GM03348 (cell line): ENCODE measurements at regions not wholly inside any gene's neighbourhood (a gene's known extent, or its start where the extent isn't known, plus 50 kb on each side); places are given as distances from the start of the nearest gene placed in this dataset.
"Not testable (repeated sequence)": the region's sequence is repeated elsewhere in the genome, so short reads cannot be mapped to it uniquely, and the experiment has no call there.

Experiments
- DNase-seq: peaks from one replicate; pipeline ENCODE4 v3.0.0; 2012; ENCODE audit warnings: low spot score

- DNase-seq: no peak
Observed at GRCh38 chr7:115354925-115355324, 433.0 kb downstream of the MDFIC start.

GRCh38 chr7:115352375-115352774 is 430.5 kb downstream of the MDFIC start:
- DNase-seq: peak; percentile 48

- no peak for DNase-seq
Observed at GRCh38 chr7:115350764-115351163, 428.9 kb downstream of the MDFIC start.

GRCh38 chr7:115349635-115350034 is 427.7 kb downstream of the MDFIC start:
- no peak for DNase-seq

GRCh38 chr7:115346685-115347084 is 424.8 kb downstream of the MDFIC start:
- DNase-seq: no peak

- DNase-seq: peak; percentile 25
Observed at GRCh38 chr7:115340828-115341227, 418.9 kb downstream of the MDFIC start.

GRCh38 chr7:115338016-115338415 is 416.1 kb downstream of the MDFIC start:
- DNase-seq: no peak

GRCh38 chr7:115332691-115333090 is 410.8 kb downstream of the MDFIC start:
- no peak for DNase-seq

GRCh38 chr7:115329006-115329405 is 407.1 kb downstream of the MDFIC start:
- no peak for DNase-seq

GRCh38 chr7:115328018-115328417 is 406.1 kb downstream of the MDFIC start:
- DNase-seq: no peak

- DNase-seq: no peak
Observed at GRCh38 chr7:115327326-115327725, 405.4 kb downstream of the MDFIC start.

GRCh38 chr7:115319541-115319940 is 397.6 kb downstream of the MDFIC start:
- no peak for DNase-seq

GRCh38 chr7:115310316-115310715 is 388.4 kb downstream of the MDFIC start:
- not testable (repeated sequence) for DNase-seq

GRCh38 chr7:115306586-115306985 is 384.7 kb downstream of the MDFIC start:
- DNase-seq: no peak

GRCh38 chr7:115300231-115300870 is 378.5 kb downstream of the MDFIC start:
- DNase-seq: peak; percentile 55

- peak; percentile 1 for DNase-seq
Observed at GRCh38 chr7:115299397-115300037, 377.6 kb downstream of the MDFIC start.

GRCh38 chr7:115297656-115298055 is 375.8 kb downstream of the MDFIC start:
- DNase-seq: peak; percentile 50

- DNase-seq: peak; percentile 20
Observed at GRCh38 chr7:115293628-115294240, 371.8 kb downstream of the MDFIC start.

GRCh38 chr7:115292381-115292780 is 370.5 kb downstream of the MDFIC start:
- DNase-seq: no peak

GRCh38 chr7:115289971-115290370 is 368.1 kb downstream of the MDFIC start:
- DNase-seq: peak; percentile 27

- no peak for DNase-seq
Observed at GRCh38 chr7:115276791-115277190, 354.9 kb downstream of the MDFIC start.

- not testable (repeated sequence) for DNase-seq
Observed at GRCh38 chr7:115273855-115274254, 352.0 kb downstream of the MDFIC start.

GRCh38 chr7:115273139-115273772 is 351.4 kb downstream of the MDFIC start:
- no peak for DNase-seq
